T-helper 1 cell treated with Interleukin-12 subunit alpha and Interleukin-12 subunit beta and Interleukin-4 antibody, amounts not matched to agents 30 ng/mL and 1 ng/mL, for 36 hours (primary cell): ENCODE measurements at regions not wholly inside any gene's neighbourhood (a gene's known extent, or its start where the extent isn't known, plus 50 kb on each side); places are given as distances from the start of the nearest gene placed in this dataset.

ENCODE experiments used
- intact Hi-C: fragments of 100-400 bp; cut with micrococcal nuclease; formaldehyde crosslinking; loops from one replicate; pipeline ENCODE4 v1.15.1; 2024

- intact Hi-C loops = no loop called here
Measured at GRCh38 chr3:90011131-90011530, 903.7 kb downstream of the EPHA3 start.

DNA sequence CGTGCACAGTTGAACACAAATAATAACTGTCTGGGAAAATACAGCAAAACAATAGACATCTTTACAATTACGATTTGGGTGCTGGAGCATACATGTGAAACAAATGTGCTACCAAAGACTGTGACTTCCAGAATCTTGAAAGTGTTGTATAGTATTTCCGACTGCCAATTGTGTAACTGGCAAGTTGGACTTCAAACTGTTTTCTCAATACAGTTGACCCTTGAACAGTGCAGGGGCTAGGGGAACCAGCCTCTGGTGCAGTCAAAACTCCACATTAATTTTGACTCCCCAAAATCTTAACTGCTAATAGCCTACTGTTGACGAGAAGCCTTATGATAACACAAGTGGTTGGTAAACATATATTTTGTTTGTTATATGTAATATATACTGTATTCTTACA is 904.2 kb downstream of the EPHA3 start:
- intact Hi-C loops = no loop called here

GRCh38 chr3:90011996-90012395 is 904.6 kb downstream of the EPHA3 start:
- intact Hi-C loops = no loop called here

DNA sequence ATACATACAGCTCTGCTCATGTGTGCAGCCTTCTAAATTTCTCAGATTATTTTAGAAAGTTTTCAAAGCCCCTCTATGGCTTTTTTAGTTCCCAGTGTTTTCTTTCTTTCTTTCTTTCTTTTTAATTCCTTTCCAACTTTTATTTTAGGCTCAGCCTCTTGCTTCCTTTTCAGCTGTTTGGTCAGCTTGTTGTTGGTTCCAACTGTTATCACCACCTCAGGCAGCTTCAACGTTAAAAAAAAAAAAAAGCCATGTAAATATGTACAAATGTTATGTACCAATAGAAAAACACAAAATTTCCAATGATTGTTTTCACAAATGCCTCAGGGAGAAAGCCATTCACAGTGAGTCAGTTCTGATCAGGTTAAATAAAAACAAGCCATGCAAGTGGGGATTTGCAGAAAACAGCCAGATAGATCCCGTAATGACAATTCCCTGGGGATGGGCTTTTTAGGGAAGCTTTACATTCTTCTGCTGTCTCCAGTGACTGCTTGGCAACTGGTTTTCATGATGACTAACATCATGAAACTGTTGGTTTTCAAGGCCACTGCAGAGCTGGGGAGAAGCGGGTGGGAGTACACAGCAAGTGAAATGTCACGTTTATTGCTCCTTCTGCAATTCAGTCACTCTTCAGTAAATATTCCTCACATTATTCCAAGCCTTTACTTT is 908.4 kb downstream of the EPHA3 start:
- intact Hi-C loops = no loop called here

DNA sequence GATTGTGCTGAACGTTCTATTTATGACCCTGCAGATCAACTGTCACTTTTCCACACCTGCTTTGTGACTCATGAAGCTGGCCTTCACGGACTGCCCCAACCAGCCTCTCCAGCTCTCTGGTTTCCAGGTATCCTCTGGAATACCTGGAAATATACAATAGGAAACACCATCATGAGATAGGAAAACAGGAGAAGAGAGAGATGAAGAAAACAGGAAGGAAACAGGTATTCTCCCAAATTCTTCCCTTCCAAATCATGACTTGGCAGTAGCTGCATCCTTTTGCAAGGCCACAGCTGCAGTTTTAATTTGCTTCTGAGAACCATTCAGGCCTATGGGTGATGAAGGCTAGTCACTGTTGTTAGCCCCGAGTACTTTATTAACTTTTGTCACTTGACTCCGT is 909.1 kb downstream of the EPHA3 start:
- intact Hi-C loops = no loop called here

- intact Hi-C loops = no loop called here
Measured at GRCh38 chr3:90018779-90019178, 911.4 kb downstream of the EPHA3 start.

GRCh38 chr3:90025019-90025418 is 917.6 kb downstream of the EPHA3 start:
- intact Hi-C loops = no loop called here

DNA sequence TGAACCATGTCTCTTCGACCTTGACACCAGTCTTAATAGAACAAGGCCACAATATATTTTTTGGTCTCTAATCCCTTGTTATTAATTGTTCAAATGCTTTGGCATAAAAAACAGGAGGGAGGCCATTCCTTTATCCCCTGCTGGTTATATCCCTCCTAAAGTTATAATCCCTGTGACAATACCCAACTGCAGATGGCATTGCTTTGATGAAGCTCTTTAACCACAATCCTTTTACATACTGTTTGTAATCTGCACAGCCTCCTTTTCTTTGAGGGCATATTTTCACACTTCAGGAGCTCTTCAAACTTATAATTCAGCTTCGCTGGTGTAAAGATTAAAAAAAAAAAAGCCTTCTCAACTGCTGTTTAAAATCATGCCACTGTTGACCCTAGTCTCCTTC is 919.0 kb downstream of the EPHA3 start:
- intact Hi-C loops = no loop called here

DNA sequence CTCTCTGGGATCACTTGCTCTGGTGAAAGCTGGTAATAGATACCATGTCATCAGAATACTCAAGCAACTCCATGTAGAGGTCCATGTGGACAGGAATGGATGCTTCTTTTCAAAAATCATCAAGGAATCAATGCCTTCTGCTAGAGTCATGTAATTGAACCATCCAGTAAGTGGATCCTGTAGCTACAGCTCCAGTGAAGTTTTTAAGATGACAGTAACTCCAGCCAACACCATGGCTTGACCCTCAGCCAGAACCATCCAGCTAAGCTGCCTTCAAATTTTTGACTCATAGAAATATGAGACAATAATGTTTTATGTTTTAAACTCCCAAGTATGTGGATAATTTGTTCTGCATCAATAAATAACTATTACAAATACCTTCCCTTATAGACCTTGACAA is 923.7 kb downstream of the EPHA3 start:
- intact Hi-C loops = no loop called here

- intact Hi-C loops = no loop called here
Measured at GRCh38 chr3:90032980-90033641, 925.7 kb downstream of the EPHA3 start.

GRCh38 chr3:90034038-90034437 is 926.6 kb downstream of the EPHA3 start:
- intact Hi-C loops = no loop called here

- intact Hi-C loops = no loop called here
Measured at GRCh38 chr3:90035643-90036042, 928.2 kb downstream of the EPHA3 start.

DNA sequence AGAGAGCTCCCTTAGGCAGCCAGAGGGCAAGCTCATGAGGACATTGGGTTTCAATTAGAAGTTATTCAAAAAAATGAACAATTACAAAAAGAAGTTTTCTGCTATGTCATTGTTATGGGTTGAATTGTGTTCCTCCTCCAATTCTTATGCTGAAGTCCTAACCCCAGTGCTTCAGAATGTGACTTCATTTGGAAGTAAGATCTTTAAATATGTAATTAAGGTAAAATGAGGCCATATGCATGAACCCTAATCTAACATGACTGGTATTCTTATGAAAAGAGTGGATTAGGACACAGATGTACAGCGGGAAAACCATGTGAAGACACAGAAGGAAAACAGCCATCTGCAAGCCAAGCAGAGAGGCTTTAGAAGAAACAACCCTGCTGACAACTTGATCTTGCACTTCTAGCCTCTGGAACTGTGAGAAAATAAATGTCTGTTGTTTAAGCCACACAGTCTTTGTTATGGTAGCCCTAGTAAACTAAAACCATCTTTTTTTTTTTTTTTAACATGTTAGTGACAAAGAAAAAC is 929.6 kb downstream of the EPHA3 start:
- intact Hi-C loops = no loop called here

DNA sequence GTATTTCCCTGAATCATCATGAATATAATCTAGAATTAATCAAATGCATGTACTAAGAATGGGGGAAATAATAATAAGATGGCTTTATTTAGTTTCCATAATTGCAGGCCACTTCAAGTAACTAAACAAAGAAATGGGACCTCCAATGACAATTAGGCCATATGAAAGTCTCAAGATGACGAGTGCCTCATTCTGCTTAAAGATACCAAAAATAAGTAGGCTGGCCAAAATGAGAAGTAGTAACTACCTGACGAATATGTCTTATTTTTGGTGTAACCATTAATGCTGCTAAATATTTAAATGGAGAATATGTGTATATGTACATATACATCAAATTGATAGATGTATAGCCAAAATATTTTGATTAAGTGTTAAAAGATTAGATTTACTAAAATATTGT is 932.6 kb downstream of the EPHA3 start:
- intact Hi-C loops = no loop called here

DNA sequence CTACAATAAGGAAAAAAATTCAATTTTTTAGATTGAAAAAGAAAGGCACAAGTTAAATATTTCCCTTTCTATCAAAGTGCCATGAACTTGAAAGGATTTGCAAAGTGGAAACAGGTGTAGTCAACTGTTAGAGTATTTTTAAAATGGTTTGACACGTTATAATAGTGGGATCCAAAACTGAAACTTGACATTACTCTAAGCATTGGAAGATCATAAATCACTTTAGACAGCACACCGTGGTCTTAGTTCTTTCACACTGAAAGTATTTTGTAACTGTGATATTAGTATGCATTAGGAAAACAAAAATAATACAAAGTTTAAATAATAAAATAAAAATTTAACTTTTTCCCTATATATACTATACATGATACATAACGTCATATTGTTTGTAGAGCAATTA is 933.1 kb downstream of the EPHA3 start:
- intact Hi-C loops = no loop called here

GRCh38 chr3:90041995-90042394 is 934.6 kb downstream of the EPHA3 start:
- intact Hi-C loops = no loop called here

DNA sequence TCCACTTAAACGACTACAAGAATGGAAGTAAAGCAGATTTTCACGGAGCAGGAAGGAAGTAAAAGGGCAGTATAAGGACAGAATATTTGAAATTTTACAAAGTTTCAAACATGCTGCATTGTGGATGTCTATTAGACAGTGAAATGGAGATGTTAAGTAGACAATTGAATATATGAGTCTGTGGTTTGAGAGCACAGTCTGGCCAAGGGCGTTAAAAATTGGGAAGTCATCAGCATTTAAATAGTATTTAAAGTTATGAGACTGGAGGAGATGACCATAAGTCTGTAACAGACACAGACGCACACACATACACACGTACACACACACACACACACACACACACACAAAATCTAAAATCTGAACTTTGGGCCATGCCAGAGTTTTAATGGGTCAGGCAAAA is 935.9 kb downstream of the EPHA3 start:
- intact Hi-C loops = no loop called here

DNA sequence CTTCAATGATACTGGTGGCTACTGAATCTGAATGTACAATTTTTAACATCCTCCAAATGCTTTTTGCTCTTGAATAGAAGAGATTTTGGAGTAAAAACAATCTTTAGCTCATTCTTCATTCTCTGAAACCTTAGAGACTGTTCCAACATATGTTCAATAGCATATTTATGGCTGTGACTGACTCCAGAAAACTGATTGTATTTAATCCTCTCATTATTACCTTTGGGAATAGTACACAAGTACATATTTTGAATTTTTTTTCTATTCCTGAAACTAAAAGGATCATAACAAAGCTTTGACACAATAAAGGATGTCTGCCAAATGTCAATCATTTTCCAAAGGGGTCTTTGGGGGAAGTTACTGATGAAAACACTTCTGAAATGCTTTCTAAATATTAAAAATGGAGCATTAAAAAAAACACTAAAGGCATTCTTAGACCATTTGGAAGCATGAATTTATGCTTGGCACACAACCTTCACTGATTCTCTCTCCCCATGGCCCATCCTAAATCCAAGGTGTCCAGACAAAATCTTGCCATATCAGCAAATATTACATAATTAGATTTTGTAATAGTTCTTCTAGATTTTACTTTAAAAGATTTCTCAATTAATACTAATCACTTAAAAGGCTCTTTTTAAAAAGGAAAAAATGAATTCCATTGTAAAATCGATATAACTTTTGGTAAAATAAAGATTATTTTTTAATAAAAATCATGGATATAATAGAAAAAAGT is 936.8 kb downstream of the EPHA3 start:
- intact Hi-C loops = no loop called here

GRCh38 chr3:90052425-90052950 is 945.1 kb downstream of the EPHA3 start:
- intact Hi-C loops = no loop called here

DNA sequence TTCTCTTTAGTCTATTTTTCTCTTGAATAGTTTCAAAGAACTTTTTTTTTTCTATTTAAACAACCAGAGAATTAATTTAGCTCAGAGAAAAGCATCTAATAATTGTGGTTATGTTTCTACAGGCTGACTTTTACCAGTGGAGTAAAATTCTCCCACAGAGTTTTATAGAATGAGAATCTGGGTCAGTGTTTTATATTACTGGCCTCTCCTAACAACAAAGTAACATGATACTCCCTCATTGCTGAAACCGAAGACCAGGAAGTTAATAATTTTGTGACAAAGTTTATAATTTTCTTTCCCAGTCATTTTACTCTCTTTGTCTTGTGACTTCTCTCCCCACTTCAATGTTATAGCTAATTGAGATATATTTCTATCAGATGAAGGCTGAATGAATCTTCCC is 946.9 kb downstream of the EPHA3 start:
- intact Hi-C loops = no loop called here

- intact Hi-C loops = no loop called here
Measured at GRCh38 chr3:90055666-90056065, 948.2 kb downstream of the EPHA3 start.
